ENCODE measurements at regions not wholly inside any gene's neighbourhood (a gene's known extent, or its start where the extent isn't known, plus 50 kb on each side); places are given as distances from the start of the nearest gene placed in this dataset.

- no peak for TF ChIP-seq CTCF (IDR thresholded peaks at IDR 0.05)
- DNase-seq (ENCODE audit: low spot score): no peak
- ATAC-seq (ENCODE audit: low FRiP score): no peak
Measured at GRCh38 chr15:61474796-61475195, 245.7 kb upstream of the RORA start.

DNA sequence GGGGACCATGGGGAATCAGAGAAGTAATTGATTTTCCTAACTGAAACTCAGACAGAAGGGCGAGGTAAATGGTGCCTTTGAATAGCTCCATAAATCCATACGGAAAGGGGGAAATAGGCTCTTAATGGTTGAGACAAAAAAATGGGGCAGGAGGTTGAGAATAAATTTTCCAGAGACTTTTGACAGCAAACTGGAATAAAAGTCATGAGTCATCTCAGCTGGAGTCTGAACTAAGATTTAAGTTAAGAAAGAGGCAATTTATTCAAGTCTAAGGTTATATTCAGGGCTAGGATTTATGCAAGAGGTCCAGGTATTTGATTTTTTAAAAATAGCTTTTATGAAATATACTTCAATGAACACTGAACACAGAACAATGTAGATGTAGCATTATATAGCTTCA, 238.7 kb upstream of the RORA start:
- TF ChIP-seq CTCF (IDR thresholded peaks at IDR 0.05): no peak
- DNase-seq (ENCODE audit: low spot score) (no peak), ATAC-seq (ENCODE audit: low FRiP score) (peak; percentile 51)

GRCh38 chr15:61459785-61460707, 230.9 kb upstream of the RORA start:
- no peak for DNase-seq (ENCODE audit: low spot score)
- peak; percentile 95 for ATAC-seq (ENCODE audit: low FRiP score)
- TF ChIP-seq CTCF (IDR thresholded peaks at IDR 0.05): no peak

DNA sequence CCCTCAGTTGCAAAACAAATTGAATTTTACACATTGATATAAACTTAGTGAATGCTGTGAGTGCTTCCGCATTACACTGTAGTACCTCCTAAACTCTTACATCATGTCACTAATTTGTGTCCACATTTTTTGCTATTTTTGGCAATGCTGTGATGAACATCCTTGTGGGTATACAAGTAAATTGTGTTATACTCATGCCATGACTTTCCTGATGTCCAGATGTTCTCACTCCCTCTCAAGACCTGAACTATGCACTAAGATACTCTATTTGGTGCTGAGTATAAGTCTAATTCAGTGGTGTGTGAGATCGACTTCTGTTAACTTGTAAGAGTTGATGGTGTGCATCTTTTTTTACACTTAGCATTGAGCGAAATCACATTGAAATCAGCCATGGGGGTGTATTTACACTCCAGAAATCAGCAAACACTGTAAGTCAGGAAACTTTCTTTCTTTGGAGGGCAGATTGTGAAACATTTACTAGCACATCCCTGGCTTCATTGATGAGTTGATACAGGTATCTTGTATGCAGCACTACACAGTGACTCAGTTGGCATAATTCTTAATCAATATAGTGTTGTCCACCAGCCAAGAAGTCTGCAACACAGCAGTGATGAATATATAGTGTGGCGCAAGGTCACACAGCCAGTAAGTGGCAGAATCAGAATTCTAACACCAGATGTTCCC, 228.1 kb upstream of the RORA start:
- no peak for DNase-seq (ENCODE audit: low spot score)
- no peak for TF ChIP-seq CTCF (IDR thresholded peaks at IDR 0.05)
- no peak for ATAC-seq (ENCODE audit: low FRiP score)

GRCh38 chr15:61449186-61449702, 220.1 kb upstream of the RORA start:
- DNase-seq (ENCODE audit: low spot score) (no peak), ATAC-seq (ENCODE audit: low FRiP score) (no peak)
- TF ChIP-seq CTCF (IDR thresholded peaks at IDR 0.05): no peak

- no peak for TF ChIP-seq CTCF (IDR thresholded peaks at IDR 0.05)
- ATAC-seq (ENCODE audit: low FRiP score) (peak; percentile 70), DNase-seq (ENCODE audit: low spot score) (no peak)
Measured at GRCh38 chr15:61447981-61448380, 218.9 kb upstream of the RORA start.
